ENCODE measurements at regions not wholly inside any gene's neighbourhood (a gene's known extent, or its start where the extent isn't known, plus 50 kb on each side); places are given as distances from the start of the nearest gene placed in this dataset.

GRCh38 chr17:83190601-83191387 is 111.4 kb downstream of the METRNL start:
- TF ChIP-seq, protein P1, sequence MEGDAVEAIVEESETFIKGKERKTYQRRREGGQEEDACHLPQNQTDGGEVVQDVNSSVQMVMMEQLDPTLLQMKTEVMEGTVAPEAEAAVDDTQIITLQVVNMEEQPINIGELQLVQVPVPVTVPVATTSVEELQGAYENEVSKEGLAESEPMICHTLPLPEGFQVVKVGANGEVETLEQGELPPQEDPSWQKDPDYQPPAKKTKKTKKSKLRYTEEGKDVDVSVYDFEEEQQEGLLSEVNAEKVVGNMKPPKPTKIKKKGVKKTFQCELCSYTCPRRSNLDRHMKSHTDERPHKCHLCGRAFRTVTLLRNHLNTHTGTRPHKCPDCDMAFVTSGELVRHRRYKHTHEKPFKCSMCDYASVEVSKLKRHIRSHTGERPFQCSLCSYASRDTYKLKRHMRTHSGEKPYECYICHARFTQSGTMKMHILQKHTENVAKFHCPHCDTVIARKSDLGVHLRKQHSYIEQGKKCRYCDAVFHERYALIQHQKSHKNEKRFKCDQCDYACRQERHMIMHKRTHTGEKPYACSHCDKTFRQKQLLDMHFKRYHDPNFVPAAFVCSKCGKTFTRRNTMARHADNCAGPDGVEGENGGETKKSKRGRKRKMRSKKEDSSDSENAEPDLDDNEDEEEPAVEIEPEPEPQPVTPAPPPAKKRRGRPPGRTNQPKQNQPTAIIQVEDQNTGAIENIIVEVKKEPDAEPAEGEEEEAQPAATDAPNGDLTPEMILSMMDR (IDR thresholded peaks at IDR 0.05; ENCODE audit: low read depth, low read length): no peak
- no peak for TF ChIP-seq EZH2phosphoT487 (IDR thresholded peaks at IDR 0.05; ENCODE audit: low read depth)

All from OCI-LY3 (cell line).